ENCODE measurements at regions not wholly inside any gene's neighbourhood (a gene's known extent, or its start where the extent isn't known, plus 50 kb on each side); places are given as distances from the start of the nearest gene placed in this dataset.

GRCh38 chr1:55969322-55969721 is 610.0 kb downstream of the PLPP3 start:
- no peaks in the 10 kb centered on the region for H3K36me3 ChIP-seq (ENCODE audit: insufficient read depth, insufficient read length, low read length)
- DNase-seq (ENCODE audit: low read depth, low spot score): no peak
- H3K27me3 ChIP-seq (ENCODE audit: insufficient read depth, insufficient read length): no peaks in the 10 kb centered on the region

GRCh38 chr1:55968661-55969060 is 610.7 kb downstream of the PLPP3 start:
- Histone ChIP-seq H3K9me3 (ENCODE audit: insufficient read depth, low read length) (no peaks in the 10 kb centered on the region), H3K4me1 (ENCODE audit: insufficient read depth, insufficient read length) (no peaks in the 10 kb centered on the region), H3K4me3 (ENCODE audit: insufficient read length, low read depth) (no peak overlapping the region), H3K27me3 (ENCODE audit: insufficient read depth, insufficient read length) (no peaks in the 10 kb centered on the region), H3K36me3 (ENCODE audit: insufficient read depth, insufficient read length, low read length) (no peaks in the 10 kb centered on the region), H3K9ac (ENCODE audit: insufficient read length, low read depth) (no peak overlapping the region)
- no peak for TF ChIP-seq ZNF274 (IDR thresholded peaks at IDR 0.05; ENCODE audit: low read depth, low read length)
- TF ChIP-seq SUZ12 (IDR thresholded peaks at IDR 0.05; ENCODE audit: extremely low read depth, insufficient read depth, insufficient read length): no peak
- no peak for TF ChIP-seq YY1 (IDR thresholded peaks at IDR 0.05; ENCODE audit: insufficient read depth, insufficient read length)
- no peak for DNase-seq (ENCODE audit: low read depth, low spot score)

More at GRCh38 chr1:55969322-55969721, 610.0 kb downstream of the PLPP3 start:
- Histone ChIP-seq H3K9me3 (ENCODE audit: insufficient read depth, low read length) (no peaks in the 10 kb centered on the region), H3K4me1 (ENCODE audit: insufficient read depth, insufficient read length) (no peaks in the 10 kb centered on the region), H3K9ac (ENCODE audit: insufficient read length, low read depth) (no peak overlapping the region), H3K4me3 (ENCODE audit: insufficient read length, low read depth) (no peak overlapping the region)
- TF ChIP-seq YY1 (IDR thresholded peaks at IDR 0.05; ENCODE audit: insufficient read depth, insufficient read length): no peak
- TF ChIP-seq SUZ12 (IDR thresholded peaks at IDR 0.05; ENCODE audit: extremely low read depth, insufficient read depth, insufficient read length): no peak
- no peak for TF ChIP-seq ZNF274 (IDR thresholded peaks at IDR 0.05; ENCODE audit: low read depth, low read length)

- Histone ChIP-seq H3K4me3 (ENCODE audit: insufficient read length, low read depth) (no peak overlapping the region), H3K36me3 (ENCODE audit: insufficient read depth, insufficient read length, low read length) (no peaks in the 10 kb centered on the region), H3K9me3 (ENCODE audit: insufficient read depth, low read length) (no peaks in the 10 kb centered on the region), H3K27me3 (ENCODE audit: insufficient read depth, insufficient read length) (no peaks in the 10 kb centered on the region), H3K4me1 (ENCODE audit: insufficient read depth, insufficient read length) (no peaks in the 10 kb centered on the region), H3K9ac (ENCODE audit: insufficient read length, low read depth) (no peak overlapping the region)
- DNase-seq (ENCODE audit: low read depth, low spot score): no peak
- TF ChIP-seq YY1 (IDR thresholded peaks at IDR 0.05; ENCODE audit: insufficient read depth, insufficient read length): no peak
- TF ChIP-seq SUZ12 (IDR thresholded peaks at IDR 0.05; ENCODE audit: extremely low read depth, insufficient read depth, insufficient read length): no peak
- TF ChIP-seq ZNF274 (IDR thresholded peaks at IDR 0.05; ENCODE audit: low read depth, low read length): no peak
These were observed 613.3 kb downstream of the PLPP3 start for GRCh38 chr1:55965981-55966461.

- no peak for DNase-seq (ENCODE audit: low read depth, low spot score)
- no peak overlapping the region for H3K4me3 ChIP-seq (ENCODE audit: insufficient read length, low read depth)
- no peaks in the 10 kb centered on the region for H3K9me3 ChIP-seq (ENCODE audit: insufficient read depth, low read length)
- H3K36me3 ChIP-seq (ENCODE audit: insufficient read depth, insufficient read length, low read length): no peaks in the 10 kb centered on the region
- no peak overlapping the region for H3K9ac ChIP-seq (ENCODE audit: insufficient read length, low read depth)
- TF ChIP-seq YY1 (IDR thresholded peaks at IDR 0.05; ENCODE audit: insufficient read depth, insufficient read length) (no peak), SUZ12 (IDR thresholded peaks at IDR 0.05; ENCODE audit: extremely low read depth, insufficient read depth, insufficient read length) (no peak), ZNF274 (IDR thresholded peaks at IDR 0.05; ENCODE audit: low read depth, low read length) (no peak)
- H3K27me3 ChIP-seq (ENCODE audit: insufficient read depth, insufficient read length): no peaks in the 10 kb centered on the region
- no peaks in the 10 kb centered on the region for H3K4me1 ChIP-seq (ENCODE audit: insufficient read depth, insufficient read length)
These were observed 616.9 kb downstream of the PLPP3 start for GRCh38 chr1:55962472-55962871.

GRCh38 chr1:55959136-55959548 is 620.2 kb downstream of the PLPP3 start:
- Histone ChIP-seq H3K4me1 (ENCODE audit: insufficient read depth, insufficient read length) (no peaks in the 10 kb centered on the region), H3K9me3 (ENCODE audit: insufficient read depth, low read length) (no peaks in the 10 kb centered on the region), H3K27me3 (ENCODE audit: insufficient read depth, insufficient read length) (no peaks in the 10 kb centered on the region), H3K9ac (ENCODE audit: insufficient read length, low read depth) (no peak overlapping the region), H3K4me3 (ENCODE audit: insufficient read length, low read depth) (no peak overlapping the region), H3K36me3 (ENCODE audit: insufficient read depth, insufficient read length, low read length) (no peaks in the 10 kb centered on the region)
- no peak for DNase-seq (ENCODE audit: low read depth, low spot score)
- TF ChIP-seq YY1 (IDR thresholded peaks at IDR 0.05; ENCODE audit: insufficient read depth, insufficient read length) (no peak), ZNF274 (IDR thresholded peaks at IDR 0.05; ENCODE audit: low read depth, low read length) (no peak), SUZ12 (IDR thresholded peaks at IDR 0.05; ENCODE audit: extremely low read depth, insufficient read depth, insufficient read length) (no peak)

GRCh38 chr1:55958498-55958897 is 620.9 kb downstream of the PLPP3 start:
- DNase-seq (ENCODE audit: low read depth, low spot score): no peak
- TF ChIP-seq ZNF274 (IDR thresholded peaks at IDR 0.05; ENCODE audit: low read depth, low read length) (no peak), YY1 (IDR thresholded peaks at IDR 0.05; ENCODE audit: insufficient read depth, insufficient read length) (no peak)
- H3K27me3 ChIP-seq (ENCODE audit: insufficient read depth, insufficient read length): no peaks in the 10 kb centered on the region
- no peaks in the 10 kb centered on the region for H3K4me1 ChIP-seq (ENCODE audit: insufficient read depth, insufficient read length)
- H3K36me3 ChIP-seq (ENCODE audit: insufficient read depth, insufficient read length, low read length): no peaks in the 10 kb centered on the region
- H3K9me3 ChIP-seq (ENCODE audit: insufficient read depth, low read length): peaks cover under 1% of the 10 kb centered on the region; the same call in 1 of the 2 replicates
- H3K9ac ChIP-seq (ENCODE audit: insufficient read length, low read depth): no peak overlapping the region
- no peak overlapping the region for H3K4me3 ChIP-seq (ENCODE audit: insufficient read length, low read depth)

GRCh38 chr1:55957276-55957675 is 622.1 kb downstream of the PLPP3 start:
- Histone ChIP-seq H3K9ac (ENCODE audit: insufficient read length, low read depth) (no peak overlapping the region), H3K4me3 (ENCODE audit: insufficient read length, low read depth) (no peak overlapping the region), H3K27me3 (ENCODE audit: insufficient read depth, insufficient read length) (no peaks in the 10 kb centered on the region), H3K9me3 (ENCODE audit: insufficient read depth, low read length) (peaks cover 4% of the 10 kb centered on the region; the same call in 1 of the 2 replicates), H3K36me3 (ENCODE audit: insufficient read depth, insufficient read length, low read length) (no peaks in the 10 kb centered on the region), H3K4me1 (ENCODE audit: insufficient read depth, insufficient read length) (no peaks in the 10 kb centered on the region)
- no peak for DNase-seq (ENCODE audit: low read depth, low spot score)
- TF ChIP-seq SUZ12 (IDR thresholded peaks at IDR 0.05; ENCODE audit: extremely low read depth, insufficient read depth, insufficient read length): no peak
- no peak for TF ChIP-seq ZNF274 (IDR thresholded peaks at IDR 0.05; ENCODE audit: low read depth, low read length)
- TF ChIP-seq YY1 (IDR thresholded peaks at IDR 0.05; ENCODE audit: insufficient read depth, insufficient read length): no peak

Data from NT2/D1 (cell line).